ENCODE measurements at regions not wholly inside any gene's neighbourhood (a gene's known extent, or its start where the extent isn't known, plus 50 kb on each side); places are given as distances from the start of the nearest gene placed in this dataset.

- no peak for TF ChIP-seq CTCF (IDR thresholded peaks at IDR 0.05 in 4 of 5, conservative IDR thresholded peaks at IDR 0.05 in 1 of 5)
- no peak for TF ChIP-seq POLR2A (IDR thresholded peaks at IDR 0.05)
These were observed 109.3 kb upstream of the LRPAP1 start for GRCh38 chr4:3641501-3641900.

All from gastrocnemius medialis (tissue), 4 donors.